Transverse colon (tissue), 4 donors: ENCODE measurements at regions not wholly inside any gene's neighbourhood (a gene's known extent, or its start where the extent isn't known, plus 50 kb on each side); places are given as distances from the start of the nearest gene placed in this dataset.

Source experiments
- DNase-seq: peaks from one replicate; pipeline ENCODE4 v3.0.0-alpha.2; 2019
- H3K27ac ChIP-seq, 4 donors: fragments of 200-600 bp; sonication (generic); 2 replicates each; pipeline ENCODE4 v1.5.1; 2016 to 2018; ENCODE audit warnings: inconsistent platforms in 4 of 4
- H3K27me3 ChIP-seq: fragments of 200-600 bp; sonication (generic); 2 replicates; pipeline ENCODE4 v1.5.1; 2017; ENCODE audit warnings: inconsistent platforms
- H3K36me3 ChIP-seq, 4 donors: fragments of 200-600 bp; sonication (generic); 2 replicates each; pipeline ENCODE4 v1.5.1; 2017 to 2019; ENCODE audit warnings: inconsistent platforms in 4 of 4
- H3K4me1 ChIP-seq, 4 donors: fragments of 200-600 bp; sonication (generic); 2 replicates each; pipeline ENCODE4 v1.5.1; 2017 to 2020; ENCODE audit warnings: inconsistent platforms in 4 of 4
- H3K4me3 ChIP-seq, 4 donors: fragments of 200-600 bp; sonication (generic); 1 replicate in 1 of 4; 2 replicates in 3 of 4; pipeline versions ENCODE4 v1.5.1 to v1.6.1; 2017 to 2019; ENCODE audit warnings: inconsistent platforms in 4 of 4
- H3K9me3 ChIP-seq, 2 donors: fragments of 200-600 bp; sonication (generic); 2 replicates each; pipeline ENCODE4 v1.5.1; 2017 to 2019; ENCODE audit warnings: inconsistent platforms in 2 of 2
- CTCF ChIP-seq, 5 experiments: fragments of 200-600 bp in 3 of 5; fragments of 450-650 bp in 2 of 5; sonication (generic) in 3 of 5; IDR thresholded peaks; 1 replicate in 2 of 5; 2 replicates in 3 of 5; pipeline ENCODE4 v1.5.1; 2016 to 2017; ENCODE audit warnings: antibody characterized with exemption in 5 of 5, inconsistent platforms in 3 of 5, mild to moderate bottlenecking in 2 of 5, moderate library complexity in 1 of 5
- EP300 ChIP-seq: sonication (generic); formaldehyde crosslinking; IDR thresholded peaks from one replicate; pipeline ENCODE4 v1.6.1; 2017; ENCODE audit warnings: antibody characterized with exemption, low read depth
- POLR2A ChIP-seq: fragments of 450-650 bp; IDR thresholded peaks from one replicate; pipeline ENCODE4 v1.6.1; 2016; ENCODE audit warnings: antibody characterized with exemption, mild to moderate bottlenecking, moderate library complexity
- POLR2AphosphoS5 ChIP-seq, 3 donors: sonication (generic); formaldehyde crosslinking; IDR thresholded peaks; one replicate each; pipeline ENCODE4 v1.6.1; 2016; ENCODE audit warnings: antibody characterized with exemption in 3 of 3
- WGBS, 2 donors: methylation state at CpG; one replicate each; pipeline ENCODE4 v1.1.5; 2018; ENCODE audit warnings: low coverage in 1 of 2; 5-methylcytosine and 5-hydroxymethylcytosine counted together
- in situ Hi-C, 4 donors: fragments of 200-750 bp; cut with MboI; loops; one replicate each; pipeline versions ENCODE4 v1.15.0 to v1.15.1; 2017; ENCODE audit warnings: low sequenced_read_pairs in 3 of 4, low pct_ligation_motif_present in 1 of 4, low pct_unique_long_range_greater_than_20kb in 1 of 4
- intact Hi-C: fragments of 100-400 bp; cut with DNase I; formaldehyde crosslinking; loops from one replicate; pipeline ENCODE4 v1.15.1; 2023; ENCODE audit warnings: low total_unique reads

- Histone ChIP-seq H3K9me3 (no peaks in the 10 kb centered on the region), H3K4me1 (no peaks in the 10 kb centered on the region), H3K27ac (no peak overlapping the region), H3K36me3 (no peaks in the 10 kb centered on the region), H3K4me3 (no peak overlapping the region), H3K27me3 (no peaks in the 10 kb centered on the region)
- no peak for DNase-seq
- intact Hi-C loops: no loop called here
- WGBS, 2 donors: 26 to 37% methylated on average over 5 of the region's 5 CpGs
- TF ChIP-seq EP300 (no peak), POLR2A (no peak)
- in situ Hi-C loops: no loop called here
These were observed 758.9 kb upstream of the MMS22L start for GRCh38 chr6:98041921-98042320.

- TF ChIP-seq POLR2AphosphoS5 (IDR thresholded peaks at IDR 0.05) (no peak), POLR2A (no peak)
- intact Hi-C loops: no loop called here
- H3K4me3 ChIP-seq: no peak overlapping the region
These were observed 761.1 kb upstream of the MMS22L start for GRCh38 chr6:98044151-98044561.

GRCh38 chr6:98044791-98045470, 761.9 kb upstream of the MMS22L start:
- Histone ChIP-seq H3K4me1 (no peaks in the 10 kb centered on the region), H3K36me3 (no peaks in the 10 kb centered on the region), H3K27ac (no peak overlapping the region), H3K9me3 (no peaks in the 10 kb centered on the region), H3K27me3 (no peaks in the 10 kb centered on the region), H3K4me3 (no peak overlapping the region)
- no peak for TF ChIP-seq CTCF (IDR thresholded peaks at IDR 0.05)
- no peak for TF ChIP-seq POLR2AphosphoS5 (IDR thresholded peaks at IDR 0.05)
- TF ChIP-seq POLR2A: no peak
- no peak for TF ChIP-seq EP300
- DNase-seq: no peak
- 49% methylated on average over 6 to 7 of the region's 7 CpGs for WGBS, 2 donors
- intact Hi-C loops: no loop called here
- in situ Hi-C loops: no loop called here

More at GRCh38 chr6:98044151-98044561, 761.1 kb upstream of the MMS22L start:
- no peaks in the 10 kb centered on the region for H3K4me1 ChIP-seq
- no peak overlapping the region for H3K27ac ChIP-seq
- in situ Hi-C loops: no loop called here
- WGBS, 2 donors: 81 to 87% methylated on average over 3 to 7 of the region's 7 CpGs
- H3K36me3 ChIP-seq: no peaks in the 10 kb centered on the region
- no peaks in the 10 kb centered on the region for H3K27me3 ChIP-seq
- DNase-seq: no peak
- H3K9me3 ChIP-seq: no peaks in the 10 kb centered on the region

- in situ Hi-C loops: no loop called here
- intact Hi-C loops: no loop called here
- no peaks in the 10 kb centered on the region for H3K9me3 ChIP-seq
- H3K4me1 ChIP-seq: no peaks in the 10 kb centered on the region
- H3K27me3 ChIP-seq: no peaks in the 10 kb centered on the region
- DNase-seq: no peak
- WGBS, 2 donors: 25 to 35% methylated on average over 1 to 2 of the region's 2 CpGs
- TF ChIP-seq POLR2AphosphoS5 (IDR thresholded peaks at IDR 0.05) (no peak), CTCF (IDR thresholded peaks at IDR 0.05) (no peak), EP300 (no peak), POLR2A (no peak)
- no peaks in the 10 kb centered on the region for H3K36me3 ChIP-seq
- H3K4me3 ChIP-seq: no peak overlapping the region
- H3K27ac ChIP-seq: no peak overlapping the region
These were observed 764.1 kb upstream of the MMS22L start for GRCh38 chr6:98047164-98047563.

GRCh38 chr6:98047871-98048270, 764.9 kb upstream of the MMS22L start:
- DNase-seq: no peak
- Histone ChIP-seq H3K27me3 (no peaks in the 10 kb centered on the region), H3K4me3 (no peak overlapping the region), H3K4me1 (no peaks in the 10 kb centered on the region), H3K27ac (no peak overlapping the region), H3K36me3 (no peaks in the 10 kb centered on the region), H3K9me3 (no peaks in the 10 kb centered on the region)
- no peak for TF ChIP-seq POLR2AphosphoS5 (IDR thresholded peaks at IDR 0.05)
- no peak for TF ChIP-seq EP300
- no peak for TF ChIP-seq CTCF (IDR thresholded peaks at IDR 0.05)
- TF ChIP-seq POLR2A: no peak
- intact Hi-C loops (no loop called here), in situ Hi-C loops (no loop called here)
- 67 to 79% methylated on average over 1 to 3 of the region's 3 CpGs for WGBS, 2 donors
